ENCODE measurements at regions not wholly inside any gene's neighbourhood (a gene's known extent, or its start where the extent isn't known, plus 50 kb on each side); places are given as distances from the start of the nearest gene placed in this dataset.

- TF ChIP-seq, protein P1, sequence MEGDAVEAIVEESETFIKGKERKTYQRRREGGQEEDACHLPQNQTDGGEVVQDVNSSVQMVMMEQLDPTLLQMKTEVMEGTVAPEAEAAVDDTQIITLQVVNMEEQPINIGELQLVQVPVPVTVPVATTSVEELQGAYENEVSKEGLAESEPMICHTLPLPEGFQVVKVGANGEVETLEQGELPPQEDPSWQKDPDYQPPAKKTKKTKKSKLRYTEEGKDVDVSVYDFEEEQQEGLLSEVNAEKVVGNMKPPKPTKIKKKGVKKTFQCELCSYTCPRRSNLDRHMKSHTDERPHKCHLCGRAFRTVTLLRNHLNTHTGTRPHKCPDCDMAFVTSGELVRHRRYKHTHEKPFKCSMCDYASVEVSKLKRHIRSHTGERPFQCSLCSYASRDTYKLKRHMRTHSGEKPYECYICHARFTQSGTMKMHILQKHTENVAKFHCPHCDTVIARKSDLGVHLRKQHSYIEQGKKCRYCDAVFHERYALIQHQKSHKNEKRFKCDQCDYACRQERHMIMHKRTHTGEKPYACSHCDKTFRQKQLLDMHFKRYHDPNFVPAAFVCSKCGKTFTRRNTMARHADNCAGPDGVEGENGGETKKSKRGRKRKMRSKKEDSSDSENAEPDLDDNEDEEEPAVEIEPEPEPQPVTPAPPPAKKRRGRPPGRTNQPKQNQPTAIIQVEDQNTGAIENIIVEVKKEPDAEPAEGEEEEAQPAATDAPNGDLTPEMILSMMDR (IDR thresholded peaks at IDR 0.05; ENCODE audit: low read depth, low read length): no peak
- Histone ChIP-seq H3K9me3 (ENCODE audit: severe bottlenecking) (no peaks in the 10 kb centered on the region), H3K27ac (no peak overlapping the region), H3K36me3 (no peaks in the 10 kb centered on the region), H3K27me3 (ENCODE audit: insufficient read depth, low read depth, severe bottlenecking) (no peaks in the 10 kb centered on the region), H3K4me3 (ENCODE audit: low read depth, low read length) (no peak overlapping the region)
- no peak for DNase-seq
These were observed 155.9 kb upstream of the ZNF217 start for GRCh38 chr20:53749499-53749898.

DNA sequence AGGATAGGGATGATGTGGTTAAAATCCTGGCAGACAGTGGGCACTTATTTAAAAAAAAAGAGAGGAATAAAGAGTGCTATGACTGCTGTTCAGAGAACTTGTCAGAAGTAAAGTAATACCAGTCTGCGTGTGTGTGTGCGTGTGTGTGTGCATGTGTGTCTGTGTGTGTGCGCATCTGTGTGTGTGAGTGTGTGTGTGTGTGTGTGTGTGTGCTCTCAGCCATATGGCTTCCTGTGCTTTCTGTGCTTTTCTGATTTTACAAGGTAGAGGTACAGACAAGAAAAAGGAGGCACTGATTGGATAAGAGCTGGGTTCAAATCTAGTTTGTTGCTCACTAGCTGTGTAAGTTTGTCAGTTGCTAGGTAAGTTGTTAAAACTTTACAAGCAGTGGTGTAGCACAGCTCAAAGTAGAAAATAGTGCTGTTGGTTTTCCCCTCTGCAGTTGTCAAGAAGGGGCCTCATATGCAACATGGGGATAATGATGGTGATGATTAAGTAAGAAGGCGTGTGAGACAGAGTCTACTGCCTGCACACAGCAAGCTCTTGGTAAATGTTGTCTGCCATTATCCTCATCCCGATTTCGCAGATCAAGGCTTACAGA, 155.3 kb upstream of the ZNF217 start:
- no peak overlapping the region for H3K27ac ChIP-seq

DNA sequence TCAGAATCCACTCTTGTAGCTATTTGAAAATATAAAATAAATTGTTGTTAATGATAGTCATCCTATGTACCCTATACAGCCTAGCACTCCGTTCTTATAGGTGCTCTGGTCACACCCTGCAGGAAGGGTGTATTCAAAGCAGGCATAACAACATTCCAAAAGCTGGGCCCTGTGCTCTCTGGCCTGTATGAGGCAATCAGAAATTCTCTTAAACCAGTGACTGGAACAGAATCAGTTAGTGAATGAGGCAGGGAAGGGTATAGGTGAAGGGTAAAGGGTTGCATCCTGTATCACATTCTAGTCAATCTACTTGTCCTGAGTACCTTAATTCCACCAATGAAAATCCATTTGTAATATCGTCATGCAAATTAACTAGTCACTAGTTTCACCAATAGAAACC, 154.5 kb upstream of the ZNF217 start:
- no peaks in the 10 kb centered on the region for H3K27me3 ChIP-seq (ENCODE audit: insufficient read depth, low read depth, severe bottlenecking)
- no peaks in the 10 kb centered on the region for H3K9me3 ChIP-seq (ENCODE audit: severe bottlenecking)
- TF ChIP-seq, protein P1 (IDR thresholded peaks at IDR 0.05; ENCODE audit: low read depth, low read length): no peak
- H3K27ac ChIP-seq: no peak overlapping the region
- H3K36me3 ChIP-seq: no peaks in the 10 kb centered on the region
- DNase-seq: no peak
- no peak overlapping the region for H3K4me3 ChIP-seq (ENCODE audit: low read depth, low read length)

More for the DNA sequence above, 155.3 kb upstream of the ZNF217 start:
- H3K36me3 ChIP-seq: no peaks in the 10 kb centered on the region
- DNase-seq: no peak
- H3K4me3 ChIP-seq (ENCODE audit: low read depth, low read length): no peak overlapping the region
- no peaks in the 10 kb centered on the region for H3K9me3 ChIP-seq (ENCODE audit: severe bottlenecking)
- TF ChIP-seq, protein P1 (IDR thresholded peaks at IDR 0.05; ENCODE audit: low read depth, low read length): no peak
- H3K27me3 ChIP-seq (ENCODE audit: insufficient read depth, low read depth, severe bottlenecking): no peaks in the 10 kb centered on the region

- TF ChIP-seq, protein P1 (IDR thresholded peaks at IDR 0.05; ENCODE audit: low read depth, low read length): no peak
- Histone ChIP-seq H3K27me3 (ENCODE audit: insufficient read depth, low read depth, severe bottlenecking) (no peaks in the 10 kb centered on the region), H3K9me3 (ENCODE audit: severe bottlenecking) (no peaks in the 10 kb centered on the region), H3K27ac (no peak overlapping the region), H3K36me3 (no peaks in the 10 kb centered on the region), H3K4me3 (ENCODE audit: low read depth, low read length) (no peak overlapping the region)
- no peak for DNase-seq
These were observed 150.1 kb upstream of the ZNF217 start for GRCh38 chr20:53743607-53744260.

- no peaks in the 10 kb centered on the region for H3K9me3 ChIP-seq (ENCODE audit: severe bottlenecking)
- TF ChIP-seq, protein P1 (IDR thresholded peaks at IDR 0.05; ENCODE audit: low read depth, low read length): no peak
- H3K36me3 ChIP-seq: no peaks in the 10 kb centered on the region
- no peak overlapping the region for H3K27ac ChIP-seq
- no peaks in the 10 kb centered on the region for H3K27me3 ChIP-seq (ENCODE audit: insufficient read depth, low read depth, severe bottlenecking)
- no peak overlapping the region for H3K4me3 ChIP-seq (ENCODE audit: low read depth, low read length)
- DNase-seq: no peak
These were observed 149.0 kb upstream of the ZNF217 start for GRCh38 chr20:53742685-53743081.

- Histone ChIP-seq H3K27ac (no peak overlapping the region), H3K36me3 (no peaks in the 10 kb centered on the region), H3K27me3 (ENCODE audit: insufficient read depth, low read depth, severe bottlenecking) (no peaks in the 10 kb centered on the region), H3K9me3 (ENCODE audit: severe bottlenecking) (no peaks in the 10 kb centered on the region), H3K4me3 (ENCODE audit: low read depth, low read length) (no peak overlapping the region)
- TF ChIP-seq, protein P1 (IDR thresholded peaks at IDR 0.05; ENCODE audit: low read depth, low read length): no peak
- DNase-seq: no peak
These were observed 148.0 kb upstream of the ZNF217 start for GRCh38 chr20:53741726-53742028.
